Neural crest cell (in vitro differentiated cells): ENCODE measurements at regions not wholly inside any gene's neighbourhood (a gene's known extent, or its start where the extent isn't known, plus 50 kb on each side); places are given as distances from the start of the nearest gene placed in this dataset.

ENCODE experiments used
- DNase-seq: peaks from one replicate; pipeline ENCODE4 v3.0.0; 2021; ENCODE audit warnings: low read depth, mixed read lengths, low spot score
- H3K27ac Mint-ChIP-seq: one replicate; pipeline ENCODE4 v1.8.0; 2021; ENCODE audit warnings: mild to moderate bottlenecking, mixed read lengths; ENCODE audit not compliant: unreplicated experiment
- H3K27me3 Mint-ChIP-seq: 2 replicates; pipeline ENCODE4 v1.8.0; 2021; ENCODE audit warnings: low read depth, mild to moderate bottlenecking, mixed read lengths
- H3K36me3 Mint-ChIP-seq: 2 replicates; pipeline ENCODE4 v1.8.0; 2021; ENCODE audit warnings: low read depth, mild to moderate bottlenecking, mixed read lengths
- H3K4me1 Mint-ChIP-seq: 2 replicates; pipeline ENCODE4 v1.8.0; 2021; ENCODE audit warnings: mixed read lengths
- H3K4me3 Mint-ChIP-seq: one replicate; pipeline ENCODE4 v1.8.0; 2021; ENCODE audit warnings: mild to moderate bottlenecking, mixed read lengths
- H3K9me3 Mint-ChIP-seq: 2 replicates; pipeline ENCODE4 v1.8.0; 2021; ENCODE audit warnings: mixed read lengths
- TF ChIP-seq, protein P1 (sequence below): fragments of 200-600 bp; sonication (generic); conservative IDR thresholded peaks from 2 replicates; pipeline ENCODE4 v1.5.0; 2021; ENCODE audit warnings: antibody characterized with exemption, mild to moderate bottlenecking

GRCh38 chr10:58140691-58141347 is 126.9 kb downstream of the IPMK start:
- TF ChIP-seq, protein P1, sequence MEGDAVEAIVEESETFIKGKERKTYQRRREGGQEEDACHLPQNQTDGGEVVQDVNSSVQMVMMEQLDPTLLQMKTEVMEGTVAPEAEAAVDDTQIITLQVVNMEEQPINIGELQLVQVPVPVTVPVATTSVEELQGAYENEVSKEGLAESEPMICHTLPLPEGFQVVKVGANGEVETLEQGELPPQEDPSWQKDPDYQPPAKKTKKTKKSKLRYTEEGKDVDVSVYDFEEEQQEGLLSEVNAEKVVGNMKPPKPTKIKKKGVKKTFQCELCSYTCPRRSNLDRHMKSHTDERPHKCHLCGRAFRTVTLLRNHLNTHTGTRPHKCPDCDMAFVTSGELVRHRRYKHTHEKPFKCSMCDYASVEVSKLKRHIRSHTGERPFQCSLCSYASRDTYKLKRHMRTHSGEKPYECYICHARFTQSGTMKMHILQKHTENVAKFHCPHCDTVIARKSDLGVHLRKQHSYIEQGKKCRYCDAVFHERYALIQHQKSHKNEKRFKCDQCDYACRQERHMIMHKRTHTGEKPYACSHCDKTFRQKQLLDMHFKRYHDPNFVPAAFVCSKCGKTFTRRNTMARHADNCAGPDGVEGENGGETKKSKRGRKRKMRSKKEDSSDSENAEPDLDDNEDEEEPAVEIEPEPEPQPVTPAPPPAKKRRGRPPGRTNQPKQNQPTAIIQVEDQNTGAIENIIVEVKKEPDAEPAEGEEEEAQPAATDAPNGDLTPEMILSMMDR, result no peak
- Mint-ChIP-seq H3K4me1 (no peaks in the 10 kb centered on the region), H3K27ac (no peak overlapping the region)

GRCh38 chr10:58140054-58140453 is 127.6 kb downstream of the IPMK start:
- no peak for DNase-seq
- peaks cover 12% of the 10 kb centered on the region for H3K9me3 Mint-ChIP-seq
- H3K4me3 Mint-ChIP-seq, result no peak overlapping the region
- no peak overlapping the region for H3K27ac Mint-ChIP-seq
- H3K36me3 Mint-ChIP-seq, result no peaks in the 10 kb centered on the region
- TF ChIP-seq, protein P1, result no peak
- no peaks in the 10 kb centered on the region for H3K4me1 Mint-ChIP-seq
- peaks cover 4% of the 10 kb centered on the region for H3K27me3 Mint-ChIP-seq

More at GRCh38 chr10:58140691-58141347, 126.9 kb downstream of the IPMK start:
- Mint-ChIP-seq H3K9me3 (peaks cover 13% of the 10 kb centered on the region), H3K36me3 (no peaks in the 10 kb centered on the region), H3K27me3 (peaks cover 5% of the 10 kb centered on the region), H3K4me3 (no peak overlapping the region)
- DNase-seq, result no peak

GRCh38 chr10:58137813-58138212 is 129.9 kb downstream of the IPMK start:
- Mint-ChIP-seq H3K36me3 (no peaks in the 10 kb centered on the region), H3K4me3 (no peak overlapping the region), H3K27me3 (no peaks in the 10 kb centered on the region), H3K9me3 (peaks cover 2% of the 10 kb centered on the region), H3K4me1 (no peaks in the 10 kb centered on the region), H3K27ac (no peak overlapping the region)
- DNase-seq, result no peak
- TF ChIP-seq, protein P1, result no peak

- H3K9me3 Mint-ChIP-seq, result no peaks in the 10 kb centered on the region
- H3K27me3 Mint-ChIP-seq, result no peaks in the 10 kb centered on the region
- TF ChIP-seq, protein P1, result no peak
- no peak overlapping the region for H3K4me3 Mint-ChIP-seq
- H3K4me1 Mint-ChIP-seq, result no peaks in the 10 kb centered on the region
- no peak for DNase-seq
- H3K36me3 Mint-ChIP-seq, result no peaks in the 10 kb centered on the region
- no peak overlapping the region for H3K27ac Mint-ChIP-seq
Measured at GRCh38 chr10:58115218-58116050, 152.3 kb downstream of the IPMK start.

GRCh38 chr10:58109731-58110130 is 158.0 kb downstream of the IPMK start:
- Mint-ChIP-seq H3K4me3 (no peak overlapping the region), H3K27ac (no peak overlapping the region), H3K4me1 (no peaks in the 10 kb centered on the region), H3K36me3 (no peaks in the 10 kb centered on the region), H3K9me3 (peaks cover 2% of the 10 kb centered on the region), H3K27me3 (no peaks in the 10 kb centered on the region)
- TF ChIP-seq, protein P1, result no peak
- DNase-seq, result no peak
